ENCODE measurements at regions not wholly inside any gene's neighbourhood (a gene's known extent, or its start where the extent isn't known, plus 50 kb on each side); places are given as distances from the start of the nearest gene placed in this dataset.

GRCh38 chr1:55368698-55369097, 153.5 kb upstream of the USP24 start:
- TF ChIP-seq EZH2 (IDR thresholded peaks at IDR 0.05) (no peak), POLR2AphosphoS5 (IDR thresholded peaks at IDR 0.05; ENCODE audit: borderline replicate concordance, low read depth, low read length) (no peak), FOXP2 (optimal IDR thresholded peaks at IDR 0.05; ENCODE audit: control extremely low read depth, extremely low read length, insufficient read depth) (no peak)
- Histone ChIP-seq H3K36me3 (ENCODE audit: insufficient read depth, low read length) (no peaks in the 10 kb centered on the region), H3K27ac (no peak overlapping the region), H3K4me3 (no peak overlapping the region), H3K9ac (ENCODE audit: insufficient read length) (no peak overlapping the region), H3K9me3 (ENCODE audit: low read depth, low read length) (no peaks in the 10 kb centered on the region)
- no peak for DNase-seq (ENCODE audit: low read depth, low spot score)

- Histone ChIP-seq H3K9ac (ENCODE audit: insufficient read length) (no peak overlapping the region), H3K9me3 (ENCODE audit: low read depth, low read length) (no peaks in the 10 kb centered on the region), H3K36me3 (ENCODE audit: insufficient read depth, low read length) (no peaks in the 10 kb centered on the region), H3K4me3 (no peak overlapping the region), H3K27ac (no peak overlapping the region)
- no peak for DNase-seq (ENCODE audit: low read depth, low spot score)
- no peak for TF ChIP-seq FOXP2 (optimal IDR thresholded peaks at IDR 0.05; ENCODE audit: control extremely low read depth, extremely low read length, insufficient read depth)
- no peak for TF ChIP-seq EZH2 (IDR thresholded peaks at IDR 0.05)
- no peak for TF ChIP-seq POLR2AphosphoS5 (IDR thresholded peaks at IDR 0.05; ENCODE audit: borderline replicate concordance, low read depth, low read length)
Measured at GRCh38 chr1:55367273-55367672, 152.1 kb upstream of the USP24 start.

GRCh38 chr1:55364216-55364615, 149.1 kb upstream of the USP24 start:
- no peak overlapping the region for H3K4me3 ChIP-seq
- TF ChIP-seq EZH2 (IDR thresholded peaks at IDR 0.05) = no peak
- no peak for TF ChIP-seq POLR2AphosphoS5 (IDR thresholded peaks at IDR 0.05; ENCODE audit: borderline replicate concordance, low read depth, low read length)
- TF ChIP-seq FOXP2 (optimal IDR thresholded peaks at IDR 0.05; ENCODE audit: control extremely low read depth, extremely low read length, insufficient read depth) = no peak
- no peak for DNase-seq (ENCODE audit: low read depth, low spot score)
- no peak overlapping the region for H3K27ac ChIP-seq
- H3K36me3 ChIP-seq (ENCODE audit: insufficient read depth, low read length) = no peaks in the 10 kb centered on the region
- H3K9me3 ChIP-seq (ENCODE audit: low read depth, low read length) = no peaks in the 10 kb centered on the region
- no peak overlapping the region for H3K9ac ChIP-seq (ENCODE audit: insufficient read length)

GRCh38 chr1:55363268-55363667, 148.1 kb upstream of the USP24 start:
- H3K4me3 ChIP-seq = no peak overlapping the region
- no peak for DNase-seq (ENCODE audit: low read depth, low spot score)
- H3K9ac ChIP-seq (ENCODE audit: insufficient read length) = no peak overlapping the region
- TF ChIP-seq EZH2 (IDR thresholded peaks at IDR 0.05) = no peak
- no peak for TF ChIP-seq FOXP2 (optimal IDR thresholded peaks at IDR 0.05; ENCODE audit: control extremely low read depth, extremely low read length, insufficient read depth)
- TF ChIP-seq POLR2AphosphoS5 (IDR thresholded peaks at IDR 0.05; ENCODE audit: borderline replicate concordance, low read depth, low read length) = no peak
- no peaks in the 10 kb centered on the region for H3K9me3 ChIP-seq (ENCODE audit: low read depth, low read length)
- no peaks in the 10 kb centered on the region for H3K36me3 ChIP-seq (ENCODE audit: insufficient read depth, low read length)
- no peak overlapping the region for H3K27ac ChIP-seq

- DNase-seq (ENCODE audit: low read depth, low spot score) = no peak
- Histone ChIP-seq H3K36me3 (ENCODE audit: insufficient read depth, low read length) (no peaks in the 10 kb centered on the region), H3K9ac (ENCODE audit: insufficient read length) (no peak overlapping the region), H3K27ac (no peak overlapping the region), H3K9me3 (ENCODE audit: low read depth, low read length) (no peaks in the 10 kb centered on the region), H3K4me3 (no peak overlapping the region)
- TF ChIP-seq EZH2 (IDR thresholded peaks at IDR 0.05) (no peak), POLR2AphosphoS5 (IDR thresholded peaks at IDR 0.05; ENCODE audit: borderline replicate concordance, low read depth, low read length) (no peak), FOXP2 (optimal IDR thresholded peaks at IDR 0.05; ENCODE audit: control extremely low read depth, extremely low read length, insufficient read depth) (no peak)
Measured at GRCh38 chr1:55362558-55362957, 147.4 kb upstream of the USP24 start.

GRCh38 chr1:55359611-55360010, 144.4 kb upstream of the USP24 start:
- DNase-seq (ENCODE audit: low read depth, low spot score) = no peak
- no peak overlapping the region for H3K4me3 ChIP-seq
- TF ChIP-seq POLR2AphosphoS5 (IDR thresholded peaks at IDR 0.05; ENCODE audit: borderline replicate concordance, low read depth, low read length) (no peak), FOXP2 (optimal IDR thresholded peaks at IDR 0.05; ENCODE audit: control extremely low read depth, extremely low read length, insufficient read depth) (no peak), EZH2 (IDR thresholded peaks at IDR 0.05) (no peak)

GRCh38 chr1:55358581-55358980, 143.4 kb upstream of the USP24 start:
- no peak for DNase-seq (ENCODE audit: low read depth, low spot score)
- TF ChIP-seq EZH2 (IDR thresholded peaks at IDR 0.05) = no peak
- TF ChIP-seq POLR2AphosphoS5 (IDR thresholded peaks at IDR 0.05; ENCODE audit: borderline replicate concordance, low read depth, low read length) = no peak
- TF ChIP-seq FOXP2 (optimal IDR thresholded peaks at IDR 0.05; ENCODE audit: control extremely low read depth, extremely low read length, insufficient read depth) = no peak

More at GRCh38 chr1:55359611-55360010, 144.4 kb upstream of the USP24 start:
- Histone ChIP-seq H3K9me3 (ENCODE audit: low read depth, low read length) (no peaks in the 10 kb centered on the region), H3K27ac (no peak overlapping the region), H3K9ac (ENCODE audit: insufficient read length) (no peak overlapping the region), H3K36me3 (ENCODE audit: insufficient read depth, low read length) (no peaks in the 10 kb centered on the region)

GRCh38 chr1:55355549-55355948, 140.4 kb upstream of the USP24 start:
- DNase-seq (ENCODE audit: low read depth, low spot score) = no peak
- Histone ChIP-seq H3K4me3 (no peak overlapping the region), H3K36me3 (ENCODE audit: insufficient read depth, low read length) (no peaks in the 10 kb centered on the region), H3K27ac (no peak overlapping the region), H3K9me3 (ENCODE audit: low read depth, low read length) (no peaks in the 10 kb centered on the region), H3K9ac (ENCODE audit: insufficient read length) (no peak overlapping the region)
- TF ChIP-seq EZH2 (IDR thresholded peaks at IDR 0.05) (no peak), FOXP2 (optimal IDR thresholded peaks at IDR 0.05; ENCODE audit: control extremely low read depth, extremely low read length, insufficient read depth) (no peak), POLR2AphosphoS5 (IDR thresholded peaks at IDR 0.05; ENCODE audit: borderline replicate concordance, low read depth, low read length) (no peak)

More at GRCh38 chr1:55358581-55358980, 143.4 kb upstream of the USP24 start:
- no peaks in the 10 kb centered on the region for H3K36me3 ChIP-seq (ENCODE audit: insufficient read depth, low read length)
- no peak overlapping the region for H3K27ac ChIP-seq
- H3K9ac ChIP-seq (ENCODE audit: insufficient read length) = no peak overlapping the region
- no peaks in the 10 kb centered on the region for H3K9me3 ChIP-seq (ENCODE audit: low read depth, low read length)
- H3K4me3 ChIP-seq = no peak overlapping the region
